ENCODE measurements at regions not wholly inside any gene's neighbourhood (a gene's known extent, or its start where the extent isn't known, plus 50 kb on each side); places are given as distances from the start of the nearest gene placed in this dataset.

GRCh38 chr2:225103737-225104141, 61.5 kb upstream of the DOCK10 start:
- TF ChIP-seq EZH2 (IDR thresholded peaks at IDR 0.05; ENCODE audit: low read length): no peak
- no peak for TF ChIP-seq CTCF (optimal IDR thresholded peaks at IDR 0.05 in 1 of 3, IDR thresholded peaks at IDR 0.05 in 1 of 3, conservative IDR thresholded peaks at IDR 0.05 in 1 of 3; ENCODE audit: extremely low read depth in 1 of 3, insufficient read depth in 2 of 3, low read length in 3 of 3)

Measured in keratinocyte (primary cell).